RWPE2 (cell line): ENCODE measurements at regions not wholly inside any gene's neighbourhood (a gene's known extent, or its start where the extent isn't known, plus 50 kb on each side); places are given as distances from the start of the nearest gene placed in this dataset.
A peak's percentile ranks its signal among the peaks of the same experiment; 100 is the strongest.

Experiments used
- ATAC-seq: fragments of 200-7000 bp; cut with Tn5 transposase; 3 replicates; pipeline ENCODE4 v1.9.1; 2021; ENCODE audit warnings: low read depth
- DNase-seq: peaks from one replicate; pipeline ENCODE4 v3.0.0-alpha.2; 2020; ENCODE audit warnings: low spot score
- H3K27ac ChIP-seq: fragments of 450-650 bp; 2 replicates; pipeline ENCODE4 v1.5.1; 2017; ENCODE audit warnings: mild to moderate bottlenecking; ENCODE audit not compliant: poor library complexity, severe bottlenecking
- H3K27me3 ChIP-seq: fragments of 250-450 bp; sonication (Bioruptor Pico); 2 replicates; pipeline ENCODE4 v1.5.1; 2021; ENCODE audit warnings: mild to moderate bottlenecking, moderate library complexity; ENCODE audit not compliant: insufficient read depth, poor library complexity, severe bottlenecking
- H3K36me3 ChIP-seq: fragments of 250-450 bp; sonication (Bioruptor Pico); 2 replicates; pipeline ENCODE4 v1.5.1; 2020; ENCODE audit warnings: low read depth, mild to moderate bottlenecking, moderate library complexity
- H3K4me1 ChIP-seq: fragments of 250-450 bp; sonication (Bioruptor Pico); 2 replicates; pipeline ENCODE4 v1.5.1; 2021; ENCODE audit warnings: mild to moderate bottlenecking, moderate library complexity; ENCODE audit not compliant: insufficient read depth, poor library complexity, severe bottlenecking
- H3K4me3 ChIP-seq: fragments of 250-450 bp; sonication (Bioruptor Pico); 2 replicates; pipeline ENCODE4 v1.5.1; 2021; ENCODE audit warnings: mild to moderate bottlenecking, moderate library complexity; ENCODE audit not compliant: severe bottlenecking
- H3K9me3 ChIP-seq: fragments of 250-450 bp; sonication (Bioruptor Pico); 2 replicates; pipeline ENCODE4 v1.5.1; 2021; ENCODE audit warnings: mild to moderate bottlenecking, moderate library complexity; ENCODE audit not compliant: severe bottlenecking
- TF ChIP-seq, protein P1 (sequence below): fragments of 450-650 bp; IDR thresholded peaks from one replicate; pipeline ENCODE4 v1.5.1; 2017; ENCODE audit warnings: mild to moderate bottlenecking, moderate library complexity; ENCODE audit not compliant: poor library complexity, severe bottlenecking

DNA sequence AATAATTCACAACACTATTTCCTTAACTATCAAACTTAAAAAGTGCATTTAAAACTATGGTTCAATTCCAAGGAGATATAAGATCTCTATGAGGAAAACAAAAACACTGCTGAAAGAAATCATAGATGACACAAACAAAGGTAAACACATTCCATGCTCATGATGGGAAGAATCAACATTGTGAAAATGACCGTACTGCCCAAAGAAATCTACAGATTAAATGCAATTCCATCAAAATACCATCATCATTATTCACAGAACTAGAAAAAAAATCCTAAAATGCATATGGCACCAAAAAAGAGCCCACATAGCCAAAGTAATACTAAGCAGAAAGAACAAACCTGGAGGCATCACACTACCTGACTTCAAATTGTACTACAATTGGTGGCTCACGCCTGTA lies 159.9 kb upstream of the EEPD1 start:
- H3K4me1 ChIP-seq: peaks cover 19% of the 10 kb centered on the region
- TF ChIP-seq, protein P1, sequence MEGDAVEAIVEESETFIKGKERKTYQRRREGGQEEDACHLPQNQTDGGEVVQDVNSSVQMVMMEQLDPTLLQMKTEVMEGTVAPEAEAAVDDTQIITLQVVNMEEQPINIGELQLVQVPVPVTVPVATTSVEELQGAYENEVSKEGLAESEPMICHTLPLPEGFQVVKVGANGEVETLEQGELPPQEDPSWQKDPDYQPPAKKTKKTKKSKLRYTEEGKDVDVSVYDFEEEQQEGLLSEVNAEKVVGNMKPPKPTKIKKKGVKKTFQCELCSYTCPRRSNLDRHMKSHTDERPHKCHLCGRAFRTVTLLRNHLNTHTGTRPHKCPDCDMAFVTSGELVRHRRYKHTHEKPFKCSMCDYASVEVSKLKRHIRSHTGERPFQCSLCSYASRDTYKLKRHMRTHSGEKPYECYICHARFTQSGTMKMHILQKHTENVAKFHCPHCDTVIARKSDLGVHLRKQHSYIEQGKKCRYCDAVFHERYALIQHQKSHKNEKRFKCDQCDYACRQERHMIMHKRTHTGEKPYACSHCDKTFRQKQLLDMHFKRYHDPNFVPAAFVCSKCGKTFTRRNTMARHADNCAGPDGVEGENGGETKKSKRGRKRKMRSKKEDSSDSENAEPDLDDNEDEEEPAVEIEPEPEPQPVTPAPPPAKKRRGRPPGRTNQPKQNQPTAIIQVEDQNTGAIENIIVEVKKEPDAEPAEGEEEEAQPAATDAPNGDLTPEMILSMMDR: no peak
- no peaks in the 10 kb centered on the region for H3K9me3 ChIP-seq
- no peaks in the 10 kb centered on the region for H3K36me3 ChIP-seq
- no peak for DNase-seq
- ATAC-seq: peak; percentile 29
- H3K27me3 ChIP-seq: no peaks in the 10 kb centered on the region
- H3K27ac ChIP-seq: peak overlapping the region; percentile 60
- H3K4me3 ChIP-seq: no peak overlapping the region

DNA sequence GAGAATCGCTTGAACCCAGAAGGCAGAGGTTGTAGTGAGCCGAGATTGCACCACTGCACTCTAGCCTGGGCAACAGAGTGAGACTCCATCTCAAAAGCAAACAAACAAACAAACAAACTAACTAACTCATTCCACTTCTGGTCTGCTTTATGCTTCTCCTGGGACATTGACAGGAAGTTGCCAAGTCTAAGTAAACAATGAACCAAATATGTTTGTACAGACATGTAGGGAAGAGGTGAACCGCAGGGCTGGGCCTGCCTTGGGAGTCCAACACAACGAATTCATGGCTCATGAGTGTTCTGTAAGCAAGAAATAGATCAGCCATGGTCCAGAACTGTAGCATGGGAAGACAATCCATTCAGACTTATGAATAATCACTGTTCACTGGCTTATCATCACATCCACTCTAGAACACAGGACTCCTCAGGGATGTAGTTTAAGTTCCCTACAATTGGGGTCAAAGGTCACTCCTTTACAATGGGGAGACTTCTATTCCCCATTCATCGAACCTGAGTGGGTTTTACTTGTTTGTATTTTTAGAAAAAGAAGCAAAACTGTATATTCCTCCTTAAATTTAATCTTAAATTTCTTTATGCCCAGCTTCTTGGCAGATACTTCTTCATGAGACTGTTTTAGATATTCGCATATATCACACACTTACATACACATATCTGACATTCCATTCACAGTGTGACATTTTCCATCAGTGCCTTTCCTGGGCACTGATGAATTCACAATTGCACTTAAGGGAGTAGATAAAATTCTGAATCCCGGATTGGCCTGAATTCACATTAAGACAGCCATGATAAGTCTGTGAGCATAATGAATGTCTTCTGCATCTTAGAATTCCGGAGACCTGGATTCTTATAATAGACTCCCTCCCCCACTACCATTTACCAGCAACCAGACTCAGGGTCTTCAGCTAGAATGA lies 159.1 kb upstream of the EEPD1 start:
- Histone ChIP-seq H3K27ac (peak overlapping the region; percentile 60), H3K36me3 (no peaks in the 10 kb centered on the region), H3K27me3 (no peaks in the 10 kb centered on the region), H3K4me1 (peaks cover 19% of the 10 kb centered on the region), H3K4me3 (no peak overlapping the region), H3K9me3 (no peaks in the 10 kb centered on the region)
- DNase-seq (no peak), ATAC-seq (peak; percentile 97)
- TF ChIP-seq, protein P1: no peak

DNA sequence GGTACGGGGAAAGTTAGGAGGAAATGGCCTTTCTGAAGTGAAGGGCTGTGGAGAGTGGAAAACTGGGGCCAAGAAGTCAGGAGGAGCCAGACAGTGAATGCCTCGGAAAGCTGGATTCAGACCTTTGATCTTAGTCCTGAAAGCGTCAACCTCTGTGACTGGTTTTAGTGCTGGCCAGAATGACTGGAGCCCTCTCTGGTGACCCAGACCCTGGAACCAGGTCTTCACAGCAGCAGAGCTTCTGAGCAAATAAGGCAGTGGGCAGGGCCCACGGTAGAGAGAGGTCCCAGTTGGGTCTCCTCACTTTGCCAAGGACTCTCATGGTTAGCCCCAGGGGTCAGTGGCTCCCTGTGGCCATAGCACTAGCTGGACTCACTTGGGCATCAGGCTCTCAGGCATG lies 157.7 kb upstream of the EEPD1 start:
- no peak overlapping the region for H3K27ac ChIP-seq
- no peaks in the 10 kb centered on the region for H3K27me3 ChIP-seq
- DNase-seq: no peak
- H3K4me1 ChIP-seq: peaks cover 19% of the 10 kb centered on the region
- no peak for ATAC-seq
- H3K4me3 ChIP-seq: no peak overlapping the region
- TF ChIP-seq, protein P1: no peak
- no peaks in the 10 kb centered on the region for H3K36me3 ChIP-seq
- no peaks in the 10 kb centered on the region for H3K9me3 ChIP-seq

DNA sequence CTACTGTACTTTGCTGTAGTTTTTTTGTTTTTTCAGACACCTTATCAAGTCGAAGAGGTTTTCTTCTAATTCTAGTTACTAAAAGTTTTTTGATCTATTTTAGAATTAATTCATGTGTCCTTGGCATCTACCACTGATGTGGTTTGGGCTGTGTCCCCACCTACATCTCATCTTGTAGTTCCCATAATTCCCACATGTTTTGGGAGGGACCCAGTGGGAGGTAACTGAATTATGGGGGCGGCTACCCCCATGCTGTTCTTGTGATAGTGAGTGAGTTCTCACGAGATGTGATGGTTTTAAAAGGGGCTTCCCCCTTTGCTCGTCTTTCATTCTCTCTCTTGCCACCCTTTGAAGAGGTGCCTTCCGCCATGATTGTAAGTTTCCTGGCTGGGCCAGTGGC lies 154.6 kb upstream of the EEPD1 start:
- no peak for DNase-seq
- TF ChIP-seq, protein P1: no peak
- no peaks in the 10 kb centered on the region for H3K27me3 ChIP-seq
- no peak overlapping the region for H3K4me3 ChIP-seq
- H3K36me3 ChIP-seq: no peaks in the 10 kb centered on the region
- no peak overlapping the region for H3K27ac ChIP-seq
- H3K9me3 ChIP-seq: no peaks in the 10 kb centered on the region
- peaks cover 8% of the 10 kb centered on the region for H3K4me1 ChIP-seq
- no peak for ATAC-seq

DNA sequence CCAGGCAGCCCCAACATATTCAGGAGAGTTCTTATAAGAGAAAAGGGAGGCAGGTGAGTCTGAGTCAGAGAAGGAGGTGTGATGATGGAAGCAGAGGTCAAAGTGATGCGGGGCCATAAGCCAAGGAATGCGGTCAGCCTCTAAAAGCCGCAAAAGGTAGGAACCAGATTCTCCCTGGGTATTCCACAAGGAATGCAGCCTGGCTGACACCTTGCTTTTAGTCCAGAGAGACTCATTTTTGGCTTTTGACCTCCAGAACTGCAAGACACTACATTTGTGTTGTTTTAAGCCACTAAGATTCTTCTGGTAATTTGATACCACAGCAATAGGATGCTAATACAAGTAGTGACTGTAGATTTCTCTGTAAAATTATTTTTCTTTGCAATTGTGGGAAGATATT lies 151.5 kb upstream of the EEPD1 start:
- H3K4me1 ChIP-seq: no peaks in the 10 kb centered on the region
- H3K4me3 ChIP-seq: no peak overlapping the region
- DNase-seq (no peak), ATAC-seq (no peak; the same call in 2 of the 3 replicates)
- H3K9me3 ChIP-seq: no peaks in the 10 kb centered on the region
- H3K27ac ChIP-seq: no peak overlapping the region
- no peaks in the 10 kb centered on the region for H3K27me3 ChIP-seq
- no peaks in the 10 kb centered on the region for H3K36me3 ChIP-seq
- TF ChIP-seq, protein P1: no peak
